Activated CD4-positive, alpha-beta memory T cell treated with anti-CD3 and anti-CD28 coated beads, Interleukin-2, amount 10 ng/mL, durations not matched to agents 7 days and 5 days (primary cell): ENCODE measurements at regions not wholly inside any gene's neighbourhood (a gene's known extent, or its start where the extent isn't known, plus 50 kb on each side); places are given as distances from the start of the nearest gene placed in this dataset.

Experiments used
- CTCF ChIA-PET: fragments of 350-600 bp; sonication (Branson Sonifier 250); formaldehyde crosslinking; loops from one replicate; lab custom pipeline; 2021; ENCODE audit warnings: antibody characterized with exemption, inconsistent platforms; lab: Charles Lee
- POLR2A ChIA-PET: fragments of 350-600 bp; sonication (Branson Sonifier 250); formaldehyde crosslinking; loops from one replicate; lab custom pipeline; 2021; ENCODE audit warnings: antibody characterized with exemption; lab: Charles Lee
- DNase-seq: peaks from one replicate; pipeline ENCODE4 v3.0.0-alpha.2; 2020
- H3K27ac Mint-ChIP-seq: one replicate; pipeline ENCODE4 v1.8.0; 2021; ENCODE audit warnings: mild to moderate bottlenecking, mixed read lengths
- H3K27me3 Mint-ChIP-seq: one replicate; pipeline ENCODE4 v1.8.0; 2021; ENCODE audit warnings: mixed read lengths
- H3K36me3 Mint-ChIP-seq: one replicate; pipeline ENCODE4 v1.8.0; 2021; ENCODE audit warnings: low read depth, mixed read lengths
- H3K4me1 Mint-ChIP-seq: one replicate; pipeline ENCODE4 v1.8.0; 2021; ENCODE audit warnings: mixed read lengths
- H3K4me3 Mint-ChIP-seq: one replicate; pipeline ENCODE4 v1.8.0; 2021; ENCODE audit warnings: mild to moderate bottlenecking, mixed read lengths
- H3K9me3 Mint-ChIP-seq: one replicate; pipeline ENCODE4 v1.8.0; 2021; ENCODE audit warnings: mixed read lengths

- H3K9me3 Mint-ChIP-seq, result peaks cover 30% of the 10 kb centered on the region
- no peak overlapping the region for H3K4me3 Mint-ChIP-seq
- POLR2A ChIA-PET, result no interaction called here
These were observed 261.3 kb upstream of the AUTS2 start for GRCh38 chr7:69336976-69337375.

DNA sequence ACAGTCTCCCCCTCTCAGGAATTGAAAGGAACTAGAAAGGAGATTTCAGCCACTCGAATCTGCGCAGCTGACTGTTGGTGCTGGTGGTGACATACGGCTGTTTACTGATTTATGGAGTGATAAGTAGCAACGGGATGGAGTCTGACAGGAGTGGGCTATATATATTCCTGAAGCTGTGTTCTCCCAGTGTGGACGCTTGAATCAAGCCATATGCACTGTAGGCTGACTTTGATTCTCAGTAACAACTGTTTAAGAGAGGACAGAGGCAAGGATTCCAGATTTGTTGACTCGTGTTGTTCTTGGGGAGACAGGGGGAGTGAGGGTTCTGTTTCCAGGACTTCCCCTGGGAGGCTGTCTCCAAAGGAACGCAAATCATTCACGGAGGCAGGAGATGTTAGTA lies 260.1 kb upstream of the AUTS2 start:
- POLR2A ChIA-PET, result no interaction called here
- H3K9me3 Mint-ChIP-seq, result peaks cover 30% of the 10 kb centered on the region
- no peak overlapping the region for H3K27ac Mint-ChIP-seq
- H3K27me3 Mint-ChIP-seq, result no peaks in the 10 kb centered on the region
- DNase-seq, result no peak
- H3K36me3 Mint-ChIP-seq, result no peaks in the 10 kb centered on the region
- CTCF ChIA-PET, result no interaction called here
- H3K4me3 Mint-ChIP-seq, result no peak overlapping the region
- H3K4me1 Mint-ChIP-seq, result no peaks in the 10 kb centered on the region

More at GRCh38 chr7:69336976-69337375, 261.3 kb upstream of the AUTS2 start:
- Mint-ChIP-seq H3K36me3 (no peaks in the 10 kb centered on the region), H3K4me1 (no peaks in the 10 kb centered on the region), H3K27me3 (no peaks in the 10 kb centered on the region), H3K27ac (no peak overlapping the region)
- CTCF ChIA-PET, result no interaction called here
- DNase-seq, result no peak

DNA sequence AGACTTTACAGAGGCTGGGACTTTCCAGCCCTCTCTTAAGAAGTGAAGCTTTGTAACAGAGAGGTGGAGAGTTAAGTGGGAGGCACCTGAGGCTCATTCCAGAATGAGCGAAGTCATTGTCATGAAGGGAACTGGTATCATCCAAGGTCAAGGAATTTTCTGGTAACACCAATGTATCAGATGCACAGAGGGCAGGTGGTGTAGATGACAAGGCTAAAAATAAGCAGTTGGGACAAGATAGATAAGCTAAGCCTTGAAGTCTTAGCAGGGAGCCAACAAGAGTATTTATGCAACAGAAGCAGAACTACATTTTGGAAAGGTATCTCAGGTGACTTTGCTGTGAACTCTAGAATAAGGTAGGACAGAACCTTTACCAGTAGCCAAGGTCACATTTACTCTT lies 257.0 kb upstream of the AUTS2 start:
- no peaks in the 10 kb centered on the region for H3K27me3 Mint-ChIP-seq
- ChIA-PET CTCF (interaction anchor here (0.5 kb wide), 1 partner anchor 1363 kb away, joined by 3 read pairs; no protein-coding TSS in a partner anchor), POLR2A (no interaction called here)

DNA sequence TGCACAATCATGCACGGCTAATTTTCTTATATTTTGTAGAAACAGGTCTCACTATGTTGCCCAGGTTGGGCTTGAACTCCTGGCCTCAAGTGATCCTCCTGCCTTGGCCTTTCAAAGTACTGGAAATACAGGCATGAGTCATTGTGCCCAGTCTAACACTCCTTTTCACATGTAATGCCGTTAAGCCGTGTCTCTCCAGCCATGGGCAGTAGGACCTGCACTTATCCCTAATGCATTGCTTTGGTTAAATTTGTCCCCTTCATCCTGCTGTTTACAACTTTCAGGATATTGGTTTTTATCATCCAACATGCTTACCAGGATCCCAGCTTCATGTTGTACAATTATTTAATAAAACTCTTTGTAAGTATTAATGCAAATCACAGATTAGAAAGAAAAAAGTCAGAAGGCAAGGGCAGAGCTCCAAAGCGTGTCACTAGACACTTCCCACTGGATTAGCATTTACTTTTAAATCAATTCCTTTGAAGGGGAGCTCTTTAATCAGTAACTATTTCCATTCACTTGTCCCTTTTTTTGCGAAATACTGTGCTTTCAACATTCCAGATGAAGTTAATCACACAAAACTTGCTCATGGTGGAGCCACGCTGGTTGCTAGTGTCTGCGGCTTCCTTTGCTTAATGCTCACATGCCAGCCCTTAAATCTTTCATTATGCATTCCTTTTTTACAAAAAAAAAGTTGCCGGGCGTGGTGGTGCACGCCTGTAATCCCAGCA lies 256.0 kb upstream of the AUTS2 start:
- ChIA-PET POLR2A (no interaction called here), CTCF (no interaction called here)
- no peak overlapping the region for H3K4me3 Mint-ChIP-seq
- no peak for DNase-seq
- H3K36me3 Mint-ChIP-seq, result no peaks in the 10 kb centered on the region
- no peak overlapping the region for H3K27ac Mint-ChIP-seq
- H3K27me3 Mint-ChIP-seq, result no peaks in the 10 kb centered on the region
- H3K4me1 Mint-ChIP-seq, result no peaks in the 10 kb centered on the region
- peaks cover 27% of the 10 kb centered on the region for H3K9me3 Mint-ChIP-seq

More for the DNA sequence above, 257.0 kb upstream of the AUTS2 start:
- no peak for DNase-seq
- H3K4me3 Mint-ChIP-seq, result no peak overlapping the region
- no peaks in the 10 kb centered on the region for H3K4me1 Mint-ChIP-seq
- H3K36me3 Mint-ChIP-seq, result no peaks in the 10 kb centered on the region
- peaks cover 31% of the 10 kb centered on the region for H3K9me3 Mint-ChIP-seq
- no peak overlapping the region for H3K27ac Mint-ChIP-seq

GRCh38 chr7:69349291-69349690 lies 249.0 kb upstream of the AUTS2 start:
- CTCF ChIA-PET, result no interaction called here
- no peak overlapping the region for H3K27ac Mint-ChIP-seq
- no peaks in the 10 kb centered on the region for H3K36me3 Mint-ChIP-seq
- H3K27me3 Mint-ChIP-seq, result no peaks in the 10 kb centered on the region
- POLR2A ChIA-PET, result no interaction called here
- DNase-seq, result no peak
- peaks cover under 1% of the 10 kb centered on the region for H3K9me3 Mint-ChIP-seq
- no peaks in the 10 kb centered on the region for H3K4me1 Mint-ChIP-seq
- no peak overlapping the region for H3K4me3 Mint-ChIP-seq

- H3K27me3 Mint-ChIP-seq, result no peaks in the 10 kb centered on the region
- DNase-seq, result no peak
- no peaks in the 10 kb centered on the region for H3K4me1 Mint-ChIP-seq
- no peak overlapping the region for H3K4me3 Mint-ChIP-seq
- no peaks in the 10 kb centered on the region for H3K36me3 Mint-ChIP-seq
- POLR2A ChIA-PET, result no interaction called here
- CTCF ChIA-PET, result no interaction called here
- H3K9me3 Mint-ChIP-seq, result peaks cover 7% of the 10 kb centered on the region
- no peak overlapping the region for H3K27ac Mint-ChIP-seq
These were observed 240.0 kb upstream of the AUTS2 start for GRCh38 chr7:69358163-69358821.

- ChIA-PET POLR2A (no interaction called here), CTCF (no interaction called here)
- DNase-seq, result no peak
- no peak overlapping the region for H3K27ac Mint-ChIP-seq
- H3K4me1 Mint-ChIP-seq, result no peaks in the 10 kb centered on the region
- H3K4me3 Mint-ChIP-seq, result no peak overlapping the region
- H3K27me3 Mint-ChIP-seq, result no peaks in the 10 kb centered on the region
- H3K9me3 Mint-ChIP-seq, result peaks cover 10% of the 10 kb centered on the region
- H3K36me3 Mint-ChIP-seq, result no peaks in the 10 kb centered on the region
These were observed 239.1 kb upstream of the AUTS2 start for GRCh38 chr7:69359003-69359700.

GRCh38 chr7:69360913-69361312 lies 237.4 kb upstream of the AUTS2 start:
- no peak overlapping the region for H3K27ac Mint-ChIP-seq
- POLR2A ChIA-PET, result no interaction called here
- H3K36me3 Mint-ChIP-seq, result no peaks in the 10 kb centered on the region
- H3K27me3 Mint-ChIP-seq, result no peaks in the 10 kb centered on the region
- DNase-seq, result no peak
- CTCF ChIA-PET, result no interaction called here
- H3K4me3 Mint-ChIP-seq, result no peak overlapping the region
- peaks cover 10% of the 10 kb centered on the region for H3K9me3 Mint-ChIP-seq
- H3K4me1 Mint-ChIP-seq, result no peaks in the 10 kb centered on the region

GRCh38 chr7:69363136-69363535 lies 235.1 kb upstream of the AUTS2 start:
- CTCF ChIA-PET, result no interaction called here
- Mint-ChIP-seq H3K4me3 (no peak overlapping the region), H3K27ac (no peak overlapping the region), H3K4me1 (no peaks in the 10 kb centered on the region), H3K9me3 (peaks cover 14% of the 10 kb centered on the region), H3K36me3 (no peaks in the 10 kb centered on the region), H3K27me3 (no peaks in the 10 kb centered on the region)
- POLR2A ChIA-PET, result no interaction called here
- DNase-seq, result no peak

DNA sequence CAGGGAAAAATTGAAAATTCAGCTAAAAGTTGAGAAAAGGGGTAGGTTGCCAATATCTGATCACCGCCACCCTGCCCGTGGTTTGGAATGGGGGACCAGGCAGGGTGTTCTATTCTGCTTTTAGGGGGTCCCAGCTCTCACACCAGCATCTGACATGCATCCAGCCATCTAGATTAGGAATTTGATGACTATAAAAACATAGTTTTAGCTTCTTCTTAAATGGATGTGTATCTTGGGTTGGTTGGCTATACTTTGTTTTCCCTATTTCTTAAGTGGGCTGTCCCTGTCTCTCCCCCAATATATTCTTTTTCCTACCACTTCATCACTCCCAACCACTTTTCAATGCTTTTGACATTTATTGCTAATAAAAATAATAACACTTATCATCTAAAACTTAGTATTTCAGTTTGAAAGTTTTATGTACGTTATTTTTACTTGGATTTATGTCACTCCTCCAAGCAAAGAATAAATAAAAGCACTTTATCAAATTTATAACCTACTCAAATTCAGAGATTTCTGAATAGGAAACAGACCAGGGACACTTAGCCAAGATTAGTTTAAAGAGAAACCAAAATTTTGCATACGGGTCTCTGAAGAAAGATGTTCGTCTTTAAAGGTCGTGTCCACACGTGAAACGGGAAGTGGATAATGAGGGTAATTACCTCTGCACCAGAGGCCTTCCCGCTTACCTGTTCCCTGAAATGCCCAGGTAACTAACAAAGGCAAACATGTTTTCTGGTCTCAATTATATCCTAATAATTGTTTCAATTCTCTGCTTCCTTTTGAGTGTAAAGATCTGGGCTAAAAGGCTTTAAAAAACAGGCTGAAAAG lies 233.2 kb upstream of the AUTS2 start:
- DNase-seq, result no peak
- ChIA-PET POLR2A (no interaction called here), CTCF (no interaction called here)
- peaks cover 12% of the 10 kb centered on the region for H3K9me3 Mint-ChIP-seq
- no peak overlapping the region for H3K27ac Mint-ChIP-seq
- no peaks in the 10 kb centered on the region for H3K36me3 Mint-ChIP-seq
- no peaks in the 10 kb centered on the region for H3K27me3 Mint-ChIP-seq
- no peak overlapping the region for H3K4me3 Mint-ChIP-seq
- no peaks in the 10 kb centered on the region for H3K4me1 Mint-ChIP-seq

DNA sequence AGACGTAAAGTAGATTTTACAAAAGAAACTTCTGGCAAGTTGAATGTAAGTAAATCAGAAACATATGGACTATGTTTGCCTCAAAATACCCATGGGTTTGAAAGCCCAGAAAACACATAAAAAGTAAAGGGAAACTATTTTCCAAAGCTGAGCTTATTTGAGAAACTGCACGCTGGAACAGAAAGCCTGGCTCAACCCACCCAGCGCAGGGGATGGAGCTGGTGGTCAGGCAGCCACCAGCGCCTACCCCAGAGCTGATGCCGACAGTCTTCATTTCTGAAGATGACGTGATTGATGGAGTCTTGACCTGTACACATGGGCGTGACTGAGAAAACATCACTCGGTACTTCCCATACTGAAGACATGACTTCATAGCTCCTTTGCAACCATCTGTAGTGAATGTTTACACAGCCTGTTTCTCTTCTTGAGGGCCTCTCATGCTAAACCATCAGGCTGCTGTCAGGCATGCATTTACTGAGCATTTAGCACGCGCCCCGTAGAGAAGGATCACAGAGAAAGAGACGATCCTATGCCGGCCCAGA lies 232.6 kb upstream of the AUTS2 start:
- Mint-ChIP-seq H3K36me3 (no peaks in the 10 kb centered on the region), H3K9me3 (peaks cover 13% of the 10 kb centered on the region), H3K27ac (no peak overlapping the region), H3K4me1 (no peaks in the 10 kb centered on the region), H3K27me3 (no peaks in the 10 kb centered on the region), H3K4me3 (no peak overlapping the region)
- ChIA-PET POLR2A (no interaction called here), CTCF (no interaction called here)
- DNase-seq, result no peak

- no peak for DNase-seq
- no peaks in the 10 kb centered on the region for H3K36me3 Mint-ChIP-seq
- POLR2A ChIA-PET, result no interaction called here
- H3K27me3 Mint-ChIP-seq, result no peaks in the 10 kb centered on the region
- no peak overlapping the region for H3K27ac Mint-ChIP-seq
- H3K4me1 Mint-ChIP-seq, result no peaks in the 10 kb centered on the region
- H3K4me3 Mint-ChIP-seq, result no peak overlapping the region
- CTCF ChIA-PET, result no interaction called here
- peaks cover 13% of the 10 kb centered on the region for H3K9me3 Mint-ChIP-seq
These were observed 230.5 kb upstream of the AUTS2 start for GRCh38 chr7:69367780-69368179.
